SK-N-SH treated with all-trans-retinoic acid at 6 μM for 48 hours (cell line): ENCODE measurements at regions not wholly inside any gene's neighbourhood (a gene's known extent, or its start where the extent isn't known, plus 50 kb on each side); places are given as distances from the start of the nearest gene placed in this dataset.

Experiments used
- ATAC-seq: fragments of 200-7000 bp; cut with Tn5 transposase; 3 replicates; pipeline ENCODE4 v1.9.1; 2020; ENCODE audit warnings: mild to moderate bottlenecking, moderate library complexity
- ARNTL ChIP-seq: fragments of 450-650 bp; formaldehyde crosslinking; IDR thresholded peaks from 2 replicates; pipeline ENCODE4 v1.5.0; 2020; ENCODE audit warnings: low read depth, mild to moderate bottlenecking, moderate library complexity, borderline replicate concordance
- BACH2 ChIP-seq: fragments of 250-450 bp; sonication (Bioruptor Pico); IDR thresholded peaks from 2 replicates; pipeline ENCODE4 v1.9.0; 2021; ENCODE audit warnings: mild to moderate bottlenecking, borderline replicate concordance
- CSDC2 ChIP-seq: fragments of 250-450 bp; sonication (Bioruptor Pico); IDR thresholded peaks from 2 replicates; pipeline ENCODE4 v1.5.0; 2020; ENCODE audit warnings: mild to moderate bottlenecking, moderate library complexity
- GLIS3 ChIP-seq: fragments of 250-450 bp; sonication (Bioruptor Pico); IDR thresholded peaks from 2 replicates; pipeline ENCODE4 v1.5.0; 2020; ENCODE audit warnings: mild to moderate bottlenecking, moderate library complexity
- ISL1 ChIP-seq: fragments of 250-450 bp; sonication (Bioruptor Pico); IDR thresholded peaks from 2 replicates; pipeline ENCODE4 v2.1.2; 2022; ENCODE audit warnings: mild to moderate bottlenecking, moderate library complexity
- OSR1 ChIP-seq: fragments of 250-450 bp; sonication (Bioruptor Pico); IDR thresholded peaks from 2 replicates; pipeline ENCODE4 v1.8.0; 2022; ENCODE audit warnings: moderate library complexity, mild to moderate bottlenecking, inconsistent platforms
- PPARA ChIP-seq: fragments of 250-450 bp; sonication (Bioruptor Pico); IDR thresholded peaks from 2 replicates; pipeline ENCODE4 v1.5.0; 2020; ENCODE audit warnings: mild to moderate bottlenecking, borderline replicate concordance
- RARB ChIP-seq: fragments of 250-450 bp; sonication (Bioruptor Pico); IDR thresholded peaks from 2 replicates; pipeline ENCODE4 v1.8.0; 2021; ENCODE audit warnings: mild to moderate bottlenecking, moderate library complexity
- SNAI2 ChIP-seq: fragments of 250-450 bp; sonication (Bioruptor Pico); IDR thresholded peaks from 2 replicates; pipeline ENCODE4 v1.5.0; 2020; ENCODE audit warnings: mild to moderate bottlenecking, moderate library complexity
- TCF4 ChIP-seq: fragments of 250-450 bp; sonication (Bioruptor Pico); IDR thresholded peaks from 2 replicates; pipeline ENCODE4 v1.8.0; 2021; ENCODE audit warnings: mild to moderate bottlenecking, moderate library complexity, borderline replicate concordance
- TOX ChIP-seq: fragments of 250-450 bp; sonication (Bioruptor Pico); IDR thresholded peaks from 2 replicates; pipeline ENCODE4 v1.8.0; 2021; ENCODE audit warnings: mild to moderate bottlenecking, moderate library complexity, borderline replicate concordance
- TSHZ2 ChIP-seq: fragments of 250-450 bp; sonication (Bioruptor Pico); IDR thresholded peaks from 2 replicates; pipeline ENCODE4 v1.5.0; 2020; ENCODE audit warnings: mild to moderate bottlenecking, moderate library complexity
- ZC3H10 ChIP-seq: fragments of 250-450 bp; sonication (Bioruptor Pico); IDR thresholded peaks from 2 replicates; pipeline ENCODE4 v1.5.1; 2021; ENCODE audit warnings: mild to moderate bottlenecking, moderate library complexity
- ZFP3 ChIP-seq: fragments of 250-450 bp; sonication (Bioruptor Pico); IDR thresholded peaks from 2 replicates; pipeline ENCODE4 v1.5.0; 2020; ENCODE audit warnings: mild to moderate bottlenecking, moderate library complexity
- ZNF565 ChIP-seq: fragments of 450-650 bp; formaldehyde crosslinking; conservative IDR thresholded peaks from 2 replicates; pipeline ENCODE4 v1.5.0; 2020; ENCODE audit warnings: low read depth, mild to moderate bottlenecking, moderate library complexity
- ZNF70 ChIP-seq: fragments of 450-650 bp; formaldehyde crosslinking; IDR thresholded peaks from 2 replicates; pipeline ENCODE4 v1.5.0; 2020; ENCODE audit warnings: mild to moderate bottlenecking, moderate library complexity
- ZNF8 ChIP-seq: fragments of 450-650 bp; formaldehyde crosslinking; IDR thresholded peaks from 2 replicates; pipeline ENCODE4 v1.5.0; 2020; ENCODE audit warnings: mild to moderate bottlenecking, moderate library complexity
- TF ChIP-seq, protein P1 (sequence below): fragments of 250-450 bp; sonication (Bioruptor Pico); IDR thresholded peaks from 2 replicates; pipeline ENCODE4 v1.5.1; 2020; ENCODE audit warnings: low read depth, mild to moderate bottlenecking, moderate library complexity

- ATAC-seq, result no peak
- TF ChIP-seq OSR1 (CRISPR knock-in tag) (no peak), GLIS3 (CRISPR knock-in tag) (no peak), ZNF565 (CRISPR knock-in tag) (no peak), TSHZ2 (CRISPR knock-in tag) (no peak), ZNF70 (CRISPR knock-in tag) (no peak)
Measured at GRCh38 chr5:38078161-38078560, 180.2 kb upstream of the EGFLAM start.

GRCh38 chr5:38077652-38078051 is 180.7 kb upstream of the EGFLAM start:
- no peak for ATAC-seq

GRCh38 chr5:38071831-38072694 is 186.3 kb upstream of the EGFLAM start:
- TF ChIP-seq ZNF70 (CRISPR knock-in tag) (no peak), RARB (CRISPR knock-in tag) (no peak), ZFP3 (CRISPR knock-in tag) (no peak), CSDC2 (CRISPR knock-in tag) (no peak), PPARA (CRISPR knock-in tag) (no peak), ZNF8 (CRISPR knock-in tag) (no peak), ISL1 (no peak), TCF4 (CRISPR knock-in tag) (no peak), OSR1 (CRISPR knock-in tag) (no peak), TOX (CRISPR knock-in tag) (no peak), TSHZ2 (CRISPR knock-in tag) (no peak), GLIS3 (CRISPR knock-in tag) (no peak), ARNTL (CRISPR knock-in tag) (no peak), SNAI2 (CRISPR knock-in tag) (no peak), ZNF565 (CRISPR knock-in tag) (no peak), ZC3H10 (no peak)
- TF ChIP-seq, protein P1, sequence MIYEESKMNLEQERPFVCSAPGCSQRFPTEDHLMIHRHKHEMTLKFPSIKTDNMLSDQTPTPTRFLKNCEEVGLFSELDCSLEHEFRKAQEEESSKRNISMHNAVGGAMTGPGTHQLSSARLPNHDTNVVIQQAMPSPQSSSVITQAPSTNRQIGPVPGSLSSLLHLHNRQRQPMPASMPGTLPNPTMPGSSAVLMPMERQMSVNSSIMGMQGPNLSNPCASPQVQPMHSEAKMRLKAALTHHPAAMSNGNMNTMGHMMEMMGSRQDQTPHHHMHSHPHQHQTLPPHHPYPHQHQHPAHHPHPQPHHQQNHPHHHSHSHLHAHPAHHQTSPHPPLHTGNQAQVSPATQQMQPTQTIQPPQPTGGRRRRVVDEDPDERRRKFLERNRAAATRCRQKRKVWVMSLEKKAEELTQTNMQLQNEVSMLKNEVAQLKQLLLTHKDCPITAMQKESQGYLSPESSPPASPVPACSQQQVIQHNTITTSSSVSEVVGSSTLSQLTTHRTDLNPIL (CRISPR knock-in tag), result no peak
- no peak for ATAC-seq

More at GRCh38 chr5:38077652-38078051, 180.7 kb upstream of the EGFLAM start:
- TF ChIP-seq ZC3H10 (no peak), BACH2 (CRISPR knock-in tag) (no peak), TSHZ2 (CRISPR knock-in tag) (no peak), ZNF70 (CRISPR knock-in tag) (no peak), ZNF8 (CRISPR knock-in tag) (no peak)
- TF ChIP-seq, all 23 proteins: peak for 0
